Fibroblast of gingiva (primary cell): ENCODE measurements at regions not wholly inside any gene's neighbourhood (a gene's known extent, or its start where the extent isn't known, plus 50 kb on each side); places are given as distances from the start of the nearest gene placed in this dataset.

Experiments used
- DNase-seq: peaks from one replicate; pipeline ENCODE4 v3.0.0-alpha.2; 2011; ENCODE audit warnings: low read depth

DNA sequence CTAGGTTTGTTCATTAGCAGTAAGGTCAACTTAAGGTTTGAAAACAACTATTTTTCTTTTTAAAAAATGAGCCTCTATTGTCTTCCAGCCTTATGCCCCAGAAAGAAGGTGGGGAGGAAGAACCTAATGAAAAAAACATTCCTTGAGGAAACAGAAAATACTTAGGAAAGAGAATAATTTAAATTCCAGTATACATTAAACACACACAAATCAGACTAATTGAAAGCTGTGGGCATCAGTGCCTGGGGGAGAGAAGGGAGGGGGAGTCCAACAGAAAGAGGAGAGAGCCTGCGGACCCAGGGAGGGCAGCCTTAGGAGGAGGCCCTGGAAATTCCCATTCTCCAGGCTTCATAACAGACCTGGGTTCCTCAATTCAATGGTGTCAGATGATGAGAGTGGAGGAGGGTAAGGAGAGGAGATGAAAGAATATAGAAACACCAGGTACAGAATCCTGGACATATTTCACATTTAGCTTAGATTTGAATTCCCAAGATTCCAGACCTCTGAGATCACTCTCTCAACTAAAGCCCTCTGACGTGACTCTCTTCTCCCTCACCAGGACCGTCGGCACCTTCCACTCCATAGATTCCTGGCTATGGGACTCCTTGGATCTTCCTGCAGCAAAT lies 320.5 kb upstream of the UMPS start:
- no peak for DNase-seq

DNA sequence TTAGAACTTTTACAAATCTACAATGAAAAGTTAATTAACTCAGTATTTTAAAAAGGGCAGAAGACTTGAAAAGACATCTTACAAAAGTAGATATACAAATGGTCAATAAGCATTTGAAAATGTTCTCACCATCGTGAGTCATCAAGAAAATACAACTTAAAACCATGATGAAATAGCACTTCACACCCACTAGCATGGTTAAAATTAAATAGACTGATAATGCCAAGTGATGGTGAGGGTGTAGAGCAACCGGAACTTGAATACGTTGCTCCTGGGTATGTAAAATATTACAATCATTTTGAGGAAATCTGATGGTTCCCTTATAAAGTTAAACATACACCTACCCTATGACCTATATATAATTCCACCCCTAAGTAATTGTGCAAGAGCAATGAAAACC lies 319.8 kb upstream of the UMPS start:
- DNase-seq, result no peak

DNA sequence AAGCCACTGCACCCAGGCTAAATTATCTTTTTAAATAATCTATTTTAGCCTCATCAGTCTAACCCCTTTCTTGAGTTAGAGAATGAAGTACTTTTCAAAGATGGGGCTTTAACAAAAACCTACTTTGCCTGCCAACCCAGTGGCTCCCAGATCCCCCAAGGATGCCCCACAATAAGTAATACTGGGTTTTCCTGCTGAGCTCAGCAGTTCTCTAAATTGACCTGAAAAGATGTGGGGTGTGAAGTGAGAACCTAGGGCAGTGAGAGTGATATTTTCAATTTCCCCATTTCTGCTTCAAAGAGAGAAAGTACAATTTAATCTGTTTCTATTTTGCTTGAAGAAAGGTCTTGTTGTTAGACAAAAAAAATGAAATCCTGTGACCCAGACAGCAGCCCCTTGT lies 318.5 kb upstream of the UMPS start:
- DNase-seq, result no peak

DNA sequence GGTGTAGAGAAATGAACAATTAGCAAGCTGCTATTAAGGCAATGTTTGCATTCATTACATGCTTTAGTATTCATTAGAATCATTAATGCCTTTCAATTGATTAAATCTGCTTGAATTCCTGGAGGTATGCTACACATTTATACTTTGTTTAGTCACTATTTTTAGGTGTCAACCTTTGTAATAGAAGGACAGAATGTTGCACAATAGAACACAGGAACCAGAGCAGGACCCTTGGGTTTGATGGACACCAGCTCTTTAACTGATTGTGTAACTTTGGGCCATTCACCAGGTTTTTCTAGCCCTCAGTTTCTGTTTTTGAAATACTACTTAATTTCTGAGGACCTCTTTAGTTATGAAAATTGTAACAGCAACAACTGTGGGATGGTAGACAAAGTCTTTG lies 317.6 kb upstream of the UMPS start:
- no peak for DNase-seq

DNA sequence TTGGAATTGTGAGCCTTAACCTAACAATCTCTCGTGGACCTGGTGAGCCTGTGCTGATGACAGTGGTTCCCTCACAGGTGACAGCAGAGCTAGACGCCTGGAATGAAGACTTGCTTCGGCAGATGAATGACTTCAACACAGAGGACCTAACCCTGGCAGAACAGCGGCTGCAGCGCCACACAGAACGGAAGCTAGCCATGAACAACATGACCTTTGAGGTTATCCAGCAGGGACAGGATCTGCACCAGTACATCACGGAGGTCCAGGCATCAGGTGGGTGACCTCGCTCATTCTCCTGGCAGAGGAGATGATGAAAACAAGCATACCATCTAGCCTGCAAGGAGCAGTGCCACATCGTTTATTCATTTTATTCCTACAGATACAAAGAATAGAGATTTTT lies 316.9 kb upstream of the UMPS start:
- no peak for DNase-seq

DNA sequence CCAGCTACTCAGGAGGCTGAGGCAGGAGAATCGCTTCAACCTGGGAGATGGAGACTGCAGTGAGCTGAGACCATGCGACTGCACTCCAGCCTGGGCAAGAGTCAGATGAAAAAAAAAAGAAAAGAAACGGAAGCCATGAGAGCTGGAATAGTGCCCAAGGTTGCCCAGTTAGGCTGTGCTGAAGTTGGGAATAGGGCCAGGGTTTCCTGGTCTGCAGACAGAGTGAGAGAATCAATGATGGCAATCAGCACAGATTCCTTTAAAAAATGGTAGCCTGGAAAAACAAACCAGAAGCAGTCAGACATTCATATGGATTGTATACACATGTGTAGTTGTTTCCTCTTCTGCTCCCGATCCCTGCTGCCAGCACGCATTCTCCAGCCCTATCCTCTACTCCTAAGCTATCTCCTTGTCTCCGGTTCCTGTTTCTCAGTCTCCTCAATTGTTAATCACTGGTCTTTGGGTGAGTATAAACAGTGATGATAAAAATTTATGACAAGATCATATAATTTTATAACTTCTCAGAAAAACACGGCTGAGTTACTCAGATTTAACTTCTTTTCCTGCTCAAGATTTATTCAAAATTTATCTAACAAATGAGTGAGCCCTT lies 316.2 kb upstream of the UMPS start:
- DNase-seq, result no peak

DNA sequence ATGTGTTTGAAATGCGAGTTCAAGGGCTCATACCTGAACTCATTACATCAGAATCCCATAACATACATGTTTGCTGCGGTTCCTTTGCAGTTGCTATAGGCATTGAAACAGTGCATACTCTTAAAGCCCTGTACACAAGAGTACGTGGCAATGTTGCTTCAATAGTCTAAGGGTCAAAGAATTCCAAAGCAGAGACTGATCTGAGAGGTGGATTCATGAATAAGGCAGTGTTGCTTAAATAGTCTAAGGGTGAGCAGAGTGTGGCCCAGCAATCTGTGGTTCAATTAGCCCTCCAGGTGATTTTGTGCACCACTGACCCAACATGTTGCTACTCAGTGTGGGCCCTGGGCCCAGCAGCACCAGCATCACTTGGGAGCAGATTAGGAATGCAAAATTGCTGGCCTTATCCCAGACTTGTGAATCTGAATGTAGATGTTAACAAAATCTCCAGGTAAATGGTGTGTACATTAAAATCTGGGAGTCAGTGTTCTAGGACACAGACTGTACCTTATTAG lies 314.7 kb upstream of the UMPS start:
- DNase-seq, result no peak

DNA sequence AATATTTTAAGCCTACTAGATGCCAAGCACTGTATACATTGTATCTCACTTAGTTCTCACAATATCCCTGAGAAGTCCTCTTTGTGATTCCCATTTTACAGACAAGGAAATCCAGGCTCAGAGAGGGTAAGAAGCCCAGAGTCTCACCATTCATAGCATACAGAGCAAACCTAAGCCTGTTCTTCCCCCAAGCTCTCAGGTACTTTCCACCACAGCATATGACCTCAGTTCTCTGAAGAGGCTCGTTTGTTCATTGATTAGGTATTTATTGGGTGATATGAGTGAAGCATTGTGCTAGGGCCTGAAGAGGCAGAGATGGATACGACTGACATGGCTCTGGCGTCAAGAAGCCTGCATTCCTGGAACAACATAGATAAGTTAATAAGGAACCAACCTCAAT lies 310.9 kb upstream of the UMPS start:
- DNase-seq, result no peak

DNA sequence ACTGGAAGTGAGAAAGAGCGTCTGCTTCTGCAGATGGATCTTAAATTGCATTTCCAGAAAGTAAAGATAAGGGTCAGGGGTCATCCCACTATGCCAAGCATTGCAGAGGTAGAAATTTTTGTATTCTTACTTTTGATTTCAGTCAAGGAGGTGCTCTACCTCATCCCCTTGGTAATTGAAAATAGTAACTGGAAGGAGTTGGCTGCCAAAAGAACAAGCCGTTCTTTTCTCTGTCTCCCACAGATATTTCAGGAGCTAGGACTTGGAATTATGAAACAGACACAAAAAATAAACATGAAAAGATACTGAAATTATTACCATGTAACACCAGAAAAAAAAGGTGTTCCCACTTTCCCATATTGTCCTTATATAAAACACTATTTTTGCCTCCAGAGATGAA lies 309.9 kb upstream of the UMPS start:
- DNase-seq, result no peak

DNA sequence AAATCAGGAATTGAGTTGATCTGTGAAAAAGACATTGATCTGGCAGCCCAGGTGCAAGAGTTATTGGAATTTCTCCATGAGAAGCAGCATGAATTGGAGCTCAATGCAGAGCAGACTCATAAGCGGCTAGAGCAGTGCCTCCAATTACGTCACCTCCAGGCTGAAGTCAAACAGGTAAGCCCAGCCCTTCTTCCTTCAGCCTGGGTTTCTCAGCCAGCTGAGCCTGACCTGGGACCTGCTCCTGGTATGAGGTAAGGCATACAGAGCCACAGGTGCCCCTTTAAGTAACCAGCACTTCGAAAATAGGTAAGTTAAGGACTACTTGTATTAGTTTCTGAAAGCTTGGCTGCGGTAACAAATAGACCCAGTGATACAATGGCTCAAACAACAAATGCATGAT lies 307.4 kb upstream of the UMPS start:
- DNase-seq, result no peak

DNA sequence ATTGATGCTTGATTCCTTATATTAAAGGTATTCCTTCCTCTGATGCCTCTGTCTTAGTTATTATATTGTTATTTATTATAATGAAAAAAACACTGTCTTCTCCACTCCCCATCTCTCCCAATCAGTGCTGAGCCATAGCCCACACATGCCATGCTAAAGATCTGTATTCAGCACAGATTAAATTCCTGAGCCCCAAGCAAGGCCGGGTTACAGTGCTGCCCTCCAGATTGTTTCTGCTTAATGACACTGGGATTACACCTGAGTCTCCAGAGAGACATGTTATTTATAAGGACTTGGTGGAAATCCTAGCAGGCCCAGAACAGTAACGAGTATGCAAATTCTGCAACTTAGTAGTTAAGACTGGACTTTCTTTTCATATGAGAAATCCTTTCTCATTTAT lies 305.9 kb upstream of the UMPS start:
- no peak for DNase-seq

DNA sequence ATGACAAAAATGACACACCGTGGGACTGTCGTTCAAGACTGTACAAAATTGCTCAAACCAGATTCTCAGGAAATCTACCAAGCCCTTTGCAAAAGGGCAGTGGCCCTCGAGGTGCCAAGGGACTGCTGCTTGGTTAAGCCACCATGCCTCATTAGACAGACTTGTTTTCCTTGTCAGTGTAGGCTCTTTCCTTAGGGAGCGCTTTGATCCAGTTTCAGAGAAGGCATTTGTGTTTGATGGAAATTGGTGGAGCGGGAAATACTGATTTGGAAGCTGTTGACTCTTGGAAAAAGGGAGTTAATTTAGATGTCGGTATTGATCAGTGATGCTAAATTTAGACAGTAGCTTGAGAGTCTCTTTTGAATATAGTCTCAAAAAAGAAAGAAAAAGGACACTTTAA lies 304.3 kb upstream of the UMPS start:
- DNase-seq, result no peak

DNA sequence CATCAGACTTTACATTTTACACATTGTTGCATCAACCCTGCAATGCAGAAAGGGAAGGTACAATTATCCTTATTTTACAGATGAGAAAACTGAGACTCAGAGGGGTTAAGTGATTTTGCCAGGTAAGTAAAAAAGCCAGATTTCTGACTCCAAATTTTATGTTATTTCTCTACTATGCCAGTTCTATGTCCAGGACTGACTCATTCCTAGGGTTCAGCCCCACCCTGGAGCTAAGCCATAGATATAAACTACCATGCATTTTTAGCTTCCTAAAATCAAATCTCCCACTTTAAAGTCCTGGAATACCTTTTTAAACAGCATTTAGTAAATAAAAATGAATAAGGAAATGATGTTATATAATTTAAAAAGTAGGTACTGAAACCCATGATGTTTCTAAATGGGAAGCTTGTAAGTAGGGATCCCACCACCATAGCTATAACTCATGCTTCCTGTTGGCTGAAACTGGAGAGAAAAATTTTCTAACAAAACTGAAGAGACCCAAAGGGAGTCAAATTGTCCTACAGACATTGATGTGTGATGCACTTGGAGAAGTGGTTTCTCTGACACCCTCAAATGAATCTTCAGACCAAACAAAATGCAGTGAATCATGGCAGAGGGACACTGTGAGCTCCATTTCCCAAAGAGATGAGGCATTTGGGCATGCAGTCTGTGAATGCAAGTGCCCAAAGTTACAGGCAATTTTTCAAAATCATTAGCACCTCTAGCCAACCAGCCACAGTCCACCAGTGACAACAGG lies 301.7 kb upstream of the UMPS start:
- DNase-seq, result no peak

DNA sequence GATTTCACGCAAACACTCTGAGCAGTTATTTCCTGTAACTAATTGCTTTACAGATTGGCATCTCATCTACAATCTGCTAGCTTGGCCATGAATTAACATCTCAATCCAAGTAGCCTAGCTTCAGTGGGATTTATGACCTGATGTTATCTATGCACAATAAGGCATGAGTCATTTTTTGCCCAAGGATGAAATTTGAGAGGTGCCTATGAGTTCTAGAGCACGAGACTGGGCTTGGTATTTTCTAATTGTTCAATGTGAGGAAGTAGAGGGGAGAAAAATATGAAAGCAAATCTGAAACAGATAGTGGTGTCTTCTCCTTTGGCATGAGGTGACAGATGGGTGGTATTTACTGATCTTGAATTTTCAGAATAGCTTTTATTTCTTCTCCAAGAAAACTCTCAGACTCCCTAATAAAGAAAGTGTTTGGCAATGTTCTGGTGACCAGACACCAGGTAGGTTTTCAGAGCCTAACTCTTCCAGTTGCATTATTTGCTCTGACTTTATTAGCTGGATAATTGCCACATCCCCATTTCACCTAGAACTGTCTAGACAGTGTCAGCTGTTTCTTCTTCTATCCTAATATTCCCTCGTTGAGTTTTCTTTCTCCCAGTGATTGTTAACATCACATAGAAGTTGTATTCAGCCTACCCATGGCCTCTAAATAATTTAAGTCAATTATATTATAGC lies 301.0 kb upstream of the UMPS start:
- no peak for DNase-seq

DNA sequence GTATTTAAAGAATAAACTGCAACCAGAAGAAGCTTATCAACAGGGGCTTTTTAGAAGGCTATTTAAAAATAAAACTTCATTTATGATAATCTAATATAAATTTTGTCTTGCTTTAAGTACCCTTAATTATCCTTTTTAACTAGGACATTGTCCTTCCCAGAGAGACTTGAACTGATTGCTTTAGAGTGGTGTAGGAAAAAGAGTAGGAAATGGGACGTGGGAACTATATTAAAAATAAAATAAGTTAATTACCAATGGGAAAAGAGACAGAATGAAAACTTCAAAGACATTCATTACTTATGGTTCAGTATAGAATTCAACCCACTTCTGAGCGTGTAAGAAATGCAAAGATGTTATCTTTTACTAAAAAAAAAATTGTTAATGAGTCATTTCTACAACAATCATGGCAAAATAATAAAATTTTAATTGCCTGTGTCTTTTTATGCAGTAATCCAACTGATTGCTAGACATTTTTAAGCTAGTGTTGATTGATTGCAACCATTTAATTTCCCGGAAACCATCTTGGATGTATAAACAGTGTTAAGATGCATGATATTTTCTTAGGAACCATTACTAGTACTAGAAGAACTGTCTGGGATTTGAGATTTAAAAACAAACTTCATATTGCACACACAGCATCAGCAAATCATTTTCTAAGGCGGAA lies 298.8 kb upstream of the UMPS start:
- no peak for DNase-seq

DNA sequence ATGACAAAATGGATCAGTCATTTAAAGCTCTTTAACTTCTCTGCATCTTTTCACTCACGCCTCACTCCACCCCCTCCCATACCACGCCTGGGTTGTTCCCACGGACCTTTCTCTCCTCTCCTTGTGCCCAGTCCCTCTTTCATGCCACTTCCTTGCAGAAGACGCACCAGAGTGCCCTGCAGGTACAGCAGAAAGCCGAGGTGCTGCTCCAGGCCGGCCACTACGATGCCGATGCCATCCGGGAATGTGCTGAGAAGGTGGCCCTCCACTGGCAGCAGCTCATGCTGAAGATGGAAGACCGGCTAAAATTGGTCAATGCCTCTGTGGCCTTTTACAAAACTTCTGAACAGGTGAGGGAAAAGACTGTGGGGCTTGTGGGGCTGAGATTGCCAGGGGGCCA lies 296.1 kb upstream of the UMPS start:
- DNase-seq, result no peak

DNA sequence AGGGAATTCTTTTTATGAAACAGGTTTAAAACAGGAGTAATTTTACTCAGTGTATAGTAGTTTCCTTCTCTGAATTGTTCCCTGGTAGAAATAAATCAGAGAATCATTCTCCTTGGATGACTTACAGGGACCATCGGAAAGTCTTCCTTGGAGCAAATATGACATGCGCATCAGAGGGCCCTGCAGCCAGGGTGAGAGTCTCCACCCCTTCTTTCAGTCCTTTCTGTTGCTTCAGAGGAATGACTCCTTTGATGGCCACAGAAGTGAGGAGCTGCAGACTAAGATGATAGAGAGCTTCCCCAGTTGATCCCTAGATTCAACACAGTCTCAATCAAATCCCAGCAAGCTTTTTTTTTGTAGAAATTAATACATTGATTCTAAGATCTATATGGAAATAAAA lies 294.8 kb upstream of the UMPS start:
- no peak for DNase-seq

DNA sequence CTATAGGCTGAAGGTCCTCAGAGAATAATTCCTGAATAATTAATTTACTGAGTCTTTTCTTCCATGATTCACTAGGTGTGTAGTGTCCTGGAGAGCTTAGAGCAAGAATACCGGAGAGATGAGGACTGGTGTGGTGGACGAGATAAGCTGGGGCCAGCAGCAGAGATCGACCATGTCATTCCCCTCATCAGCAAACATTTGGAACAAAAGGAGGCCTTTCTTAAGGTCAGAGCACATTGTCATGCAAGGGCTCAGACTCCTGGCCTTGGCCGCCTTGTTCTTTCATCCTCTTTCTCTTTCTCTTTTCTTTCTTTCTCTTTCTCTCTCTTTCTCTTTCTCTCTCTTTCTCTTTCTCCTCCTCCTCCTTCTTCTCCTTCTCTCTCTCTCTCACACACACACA lies 291.4 kb upstream of the UMPS start:
- no peak for DNase-seq

DNA sequence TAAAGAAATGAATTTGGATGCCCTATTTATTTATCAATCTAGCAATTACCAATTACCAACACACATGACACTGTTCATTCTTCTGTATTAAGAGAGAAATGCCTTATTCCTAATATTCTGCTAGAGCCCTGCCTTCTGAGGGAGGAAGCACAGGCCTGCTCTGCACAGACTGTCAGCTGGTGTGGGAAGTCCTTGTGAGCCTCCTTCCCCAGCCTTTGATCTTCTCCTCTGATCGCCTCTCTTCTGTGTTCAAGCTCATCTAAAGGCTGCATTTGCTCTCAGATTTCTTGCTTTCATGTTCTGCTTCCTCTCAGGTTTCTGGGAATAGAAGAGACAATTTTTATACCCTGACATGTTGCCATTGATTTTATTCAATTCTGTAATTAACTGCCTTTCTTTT lies 290.6 kb upstream of the UMPS start:
- DNase-seq, result no peak

DNA sequence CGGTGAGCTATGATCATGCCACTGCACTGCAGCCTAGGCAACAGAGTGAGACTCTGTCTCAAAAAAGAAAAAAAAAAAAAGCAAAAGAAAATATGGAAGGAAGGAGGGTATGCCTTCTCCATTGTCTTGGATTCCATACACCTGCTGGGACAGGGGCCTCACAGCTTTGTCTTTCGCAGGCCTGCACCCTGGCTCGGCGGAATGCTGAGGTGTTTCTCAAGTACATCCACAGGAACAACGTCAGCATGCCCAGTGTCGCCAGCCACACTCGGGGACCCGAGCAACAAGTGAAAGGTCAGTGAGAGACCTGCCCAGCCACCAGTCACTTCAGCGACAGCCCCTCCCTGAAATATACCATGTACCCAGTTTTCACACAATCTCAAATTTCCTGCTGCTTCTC lies 288.5 kb upstream of the UMPS start:
- DNase-seq, result no peak

DNA sequence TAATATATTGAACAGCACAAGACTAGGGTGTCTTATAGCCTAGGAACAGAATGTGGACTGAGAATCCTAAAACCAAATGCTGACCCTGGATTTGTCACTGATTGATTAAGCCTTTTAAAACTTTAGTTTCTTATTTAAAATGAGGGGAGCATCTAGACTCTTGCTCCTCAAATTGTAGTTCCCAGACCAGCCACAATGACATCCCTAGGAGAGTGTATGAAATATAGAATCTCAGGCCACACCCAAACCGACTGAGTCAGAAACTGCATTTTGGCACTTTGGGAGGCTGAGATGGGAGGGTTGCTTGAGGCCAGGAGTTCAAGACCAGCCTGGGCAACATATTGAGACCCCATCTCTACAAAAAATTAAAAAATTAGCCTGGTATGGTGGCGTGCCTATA lies 287.8 kb upstream of the UMPS start:
- DNase-seq, result no peak

DNA sequence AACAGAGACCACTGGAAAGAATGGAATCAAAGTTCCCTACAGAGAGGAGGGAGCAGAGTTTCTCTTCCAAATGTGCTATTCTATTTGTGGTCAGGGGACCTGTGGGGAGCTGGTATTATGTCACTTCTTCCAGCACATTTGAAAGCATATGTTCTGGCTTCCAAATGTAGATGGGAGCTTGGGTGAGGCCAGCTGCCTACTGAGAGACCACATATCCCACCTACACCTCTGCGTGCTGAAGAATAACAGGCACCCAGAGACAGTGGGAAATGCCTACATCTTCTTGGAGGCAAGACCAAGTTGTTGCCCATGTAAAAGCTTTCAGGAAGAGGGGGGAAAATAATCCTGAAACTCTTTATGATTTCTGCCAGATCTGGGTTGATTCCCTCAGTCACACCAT lies 286.8 kb upstream of the UMPS start:
- no peak for DNase-seq
